ENCODE measurements at regions not wholly inside any gene's neighbourhood (a gene's known extent, or its start where the extent isn't known, plus 50 kb on each side); places are given as distances from the start of the nearest gene placed in this dataset.
"Not testable (repeated sequence)": the region's sequence is repeated elsewhere in the genome, so short reads cannot be mapped to it uniquely, and the experiment has no call there.

- H3K27ac Mint-ChIP-seq = no peak overlapping the region
- peaks cover 5% of the 10 kb centered on the region for H3K9me3 Mint-ChIP-seq
- H3K27me3 Mint-ChIP-seq = no peaks in the 10 kb centered on the region
- H3K4me3 Mint-ChIP-seq = no peak overlapping the region
- no peaks in the 10 kb centered on the region for H3K36me3 Mint-ChIP-seq (ENCODE audit: low read depth)
- H3K4me1 Mint-ChIP-seq (ENCODE audit: low read depth) = no peaks in the 10 kb centered on the region
Observed at GRCh38 chr9:17875886-17876285, 297.0 kb downstream of the SH3GL2 start.

GRCh38 chr9:17876687-17877086 is 297.8 kb downstream of the SH3GL2 start:
- Mint-ChIP-seq H3K4me3 (no peak overlapping the region), H3K4me1 (ENCODE audit: low read depth) (no peaks in the 10 kb centered on the region), H3K9me3 (no peaks in the 10 kb centered on the region), H3K27me3 (no peaks in the 10 kb centered on the region), H3K27ac (no peak overlapping the region), H3K36me3 (ENCODE audit: low read depth) (no peaks in the 10 kb centered on the region)

- no peaks in the 10 kb centered on the region for H3K4me1 Mint-ChIP-seq (ENCODE audit: low read depth)
- no peaks in the 10 kb centered on the region for H3K36me3 Mint-ChIP-seq (ENCODE audit: low read depth)
- no peak overlapping the region for H3K4me3 Mint-ChIP-seq
- no peak overlapping the region for H3K27ac Mint-ChIP-seq
- no peaks in the 10 kb centered on the region for H3K9me3 Mint-ChIP-seq
- H3K27me3 Mint-ChIP-seq = no peaks in the 10 kb centered on the region
Observed at GRCh38 chr9:17878810-17879370, 300.0 kb downstream of the SH3GL2 start.

GRCh38 chr9:17881371-17881770 is 302.5 kb downstream of the SH3GL2 start:
- Mint-ChIP-seq H3K4me1 (ENCODE audit: low read depth) (no peaks in the 10 kb centered on the region), H3K36me3 (ENCODE audit: low read depth) (no peaks in the 10 kb centered on the region), H3K27me3 (no peaks in the 10 kb centered on the region), H3K27ac (no peak overlapping the region), H3K9me3 (no peaks in the 10 kb centered on the region), H3K4me3 (no peak overlapping the region)

- Mint-ChIP-seq H3K4me3 (no peak overlapping the region), H3K9me3 (no peaks in the 10 kb centered on the region), H3K36me3 (ENCODE audit: low read depth) (no peaks in the 10 kb centered on the region), H3K27me3 (no peaks in the 10 kb centered on the region), H3K4me1 (ENCODE audit: low read depth) (no peaks in the 10 kb centered on the region), H3K27ac (no peak overlapping the region)
Observed at GRCh38 chr9:17882688-17883594, 304.1 kb downstream of the SH3GL2 start.

GRCh38 chr9:17888066-17888465 is 309.2 kb downstream of the SH3GL2 start:
- H3K27me3 Mint-ChIP-seq = no peaks in the 10 kb centered on the region
- H3K27ac Mint-ChIP-seq = no peak overlapping the region
- H3K36me3 Mint-ChIP-seq (ENCODE audit: low read depth) = no peaks in the 10 kb centered on the region
- no peaks in the 10 kb centered on the region for H3K9me3 Mint-ChIP-seq
- no peaks in the 10 kb centered on the region for H3K4me1 Mint-ChIP-seq (ENCODE audit: low read depth)
- no peak overlapping the region for H3K4me3 Mint-ChIP-seq

GRCh38 chr9:17888964-17889363 is 310.1 kb downstream of the SH3GL2 start:
- not testable (repeated sequence) for H3K36me3 Mint-ChIP-seq (ENCODE audit: low read depth); H3K9me3 Mint-ChIP-seq; H3K27ac Mint-ChIP-seq; H3K4me1 Mint-ChIP-seq (ENCODE audit: low read depth); H3K4me3 Mint-ChIP-seq; H3K27me3 Mint-ChIP-seq

- Mint-ChIP-seq H3K4me1 (ENCODE audit: low read depth) (no peaks in the 10 kb centered on the region), H3K27me3 (no peaks in the 10 kb centered on the region), H3K4me3 (no peak overlapping the region), H3K27ac (no peak overlapping the region), H3K36me3 (ENCODE audit: low read depth) (no peaks in the 10 kb centered on the region), H3K9me3 (peaks cover 8% of the 10 kb centered on the region)
Observed at GRCh38 chr9:17894501-17895160, 315.8 kb downstream of the SH3GL2 start.

- Mint-ChIP-seq H3K4me3 (no peak overlapping the region), H3K27ac (no peak overlapping the region)
Observed at GRCh38 chr9:17900606-17901005, 321.7 kb downstream of the SH3GL2 start.

GRCh38 chr9:17905366-17905765 is 326.5 kb downstream of the SH3GL2 start:
- Mint-ChIP-seq H3K27me3 (peaks cover 35% of the 10 kb centered on the region), H3K4me1 (ENCODE audit: low read depth) (no peaks in the 10 kb centered on the region), H3K9me3 (peaks cover 9% of the 10 kb centered on the region), H3K36me3 (ENCODE audit: low read depth) (no peaks in the 10 kb centered on the region), H3K4me3 (no peak overlapping the region), H3K27ac (no peak overlapping the region)

More at GRCh38 chr9:17900606-17901005, 321.7 kb downstream of the SH3GL2 start:
- Mint-ChIP-seq H3K36me3 (ENCODE audit: low read depth) (no peaks in the 10 kb centered on the region), H3K4me1 (ENCODE audit: low read depth) (no peaks in the 10 kb centered on the region), H3K27me3 (peaks cover 22% of the 10 kb centered on the region), H3K9me3 (peaks cover 12% of the 10 kb centered on the region)

GRCh38 chr9:17905781-17906175 is 326.9 kb downstream of the SH3GL2 start:
- no peaks in the 10 kb centered on the region for H3K36me3 Mint-ChIP-seq (ENCODE audit: low read depth)
- H3K4me3 Mint-ChIP-seq = no peak overlapping the region
- H3K27me3 Mint-ChIP-seq = peaks cover 35% of the 10 kb centered on the region
- H3K9me3 Mint-ChIP-seq = peaks cover 7% of the 10 kb centered on the region
- no peak overlapping the region for H3K27ac Mint-ChIP-seq
- H3K4me1 Mint-ChIP-seq (ENCODE audit: low read depth) = no peaks in the 10 kb centered on the region

- peaks cover 5% of the 10 kb centered on the region for H3K9me3 Mint-ChIP-seq
- no peak overlapping the region for H3K27ac Mint-ChIP-seq
- no peaks in the 10 kb centered on the region for H3K4me1 Mint-ChIP-seq (ENCODE audit: low read depth)
- H3K4me3 Mint-ChIP-seq = no peak overlapping the region
- no peaks in the 10 kb centered on the region for H3K36me3 Mint-ChIP-seq (ENCODE audit: low read depth)
- peaks cover 35% of the 10 kb centered on the region for H3K27me3 Mint-ChIP-seq
Observed at GRCh38 chr9:17906176-17906840, 327.4 kb downstream of the SH3GL2 start.

- no peak overlapping the region for H3K27ac Mint-ChIP-seq
- H3K4me3 Mint-ChIP-seq = no peak overlapping the region
- no peaks in the 10 kb centered on the region for H3K36me3 Mint-ChIP-seq (ENCODE audit: low read depth)
- peaks cover 35% of the 10 kb centered on the region for H3K27me3 Mint-ChIP-seq
- no peaks in the 10 kb centered on the region for H3K4me1 Mint-ChIP-seq (ENCODE audit: low read depth)
- H3K9me3 Mint-ChIP-seq = peaks cover 5% of the 10 kb centered on the region
Observed at GRCh38 chr9:17906841-17907778, 328.2 kb downstream of the SH3GL2 start.

Data from stimulated activated naive CD8-positive, alpha-beta T cell treated with anti-CD3 and anti-CD28 coated beads, Interleukin-15, Interleukin-2, amounts not matched to agents 100 ng/mL and 50 ng/mL, for 24 hours (primary cell).